Esophagus muscularis mucosa (tissue), 4 donors: ENCODE measurements at regions not wholly inside any gene's neighbourhood (a gene's known extent, or its start where the extent isn't known, plus 50 kb on each side); places are given as distances from the start of the nearest gene placed in this dataset.

Experiments used
- CTCF ChIP-seq, 3 experiments: fragments of 200-600 bp in 2 of 3; fragments of 450-650 bp in 1 of 3; sonication (generic) in 2 of 3; IDR thresholded peaks; one replicate each; pipeline ENCODE4 v1.5.1; 2017 to 2019; ENCODE audit warnings: antibody characterized with exemption in 3 of 3, mild to moderate bottlenecking in 2 of 3, moderate library complexity in 1 of 3
- EP300 ChIP-seq: sonication (generic); formaldehyde crosslinking; IDR thresholded peaks from one replicate; pipeline ENCODE4 v1.6.1; 2017; ENCODE audit warnings: antibody characterized with exemption
- POLR2A ChIP-seq: fragments of 450-650 bp; IDR thresholded peaks from one replicate; pipeline ENCODE4 v1.6.1; 2017; ENCODE audit warnings: antibody characterized with exemption, moderate library complexity, mild to moderate bottlenecking, low read depth

- TF ChIP-seq CTCF (IDR thresholded peaks at IDR 0.05) (no peak), POLR2A (no peak), EP300 (no peak)
Observed at GRCh38 chr2:128538396-128538795, 219.7 kb upstream of the HS6ST1 start.
